ENCODE measurements at regions not wholly inside any gene's neighbourhood (a gene's known extent, or its start where the extent isn't known, plus 50 kb on each side); places are given as distances from the start of the nearest gene placed in this dataset.

- TF ChIP-seq POLR2A (IDR thresholded peaks at IDR 0.05) (no peak), CTCF (IDR thresholded peaks at IDR 0.05) (no peak)
- no peaks in the 10 kb centered on the region for H3K27me3 ChIP-seq
- 42 to 45% methylated on average over 4 of the region's 4 CpGs for WGBS, 2 donors
- no peaks in the 10 kb centered on the region for H3K4me1 ChIP-seq
- H3K27ac ChIP-seq, result no peak overlapping the region
- no peak overlapping the region for H3K4me3 ChIP-seq
- DNase-seq, result no peak
- no peaks in the 10 kb centered on the region for H3K9me3 ChIP-seq
- intact Hi-C loops (cut with DNase I; ENCODE audit: low total_unique reads), result no loop called here
- no peaks in the 10 kb centered on the region for H3K36me3 ChIP-seq (ENCODE audit: low read depth, missing control alignments)
These were observed 447.9 kb upstream of the PFKP start for GRCh38 chr10:2619472-2619871.

- TF ChIP-seq CTCF (IDR thresholded peaks at IDR 0.05) (no peak), POLR2A (IDR thresholded peaks at IDR 0.05) (no peak)
- Histone ChIP-seq H3K27me3 (no peaks in the 10 kb centered on the region), H3K36me3 (ENCODE audit: low read depth, missing control alignments) (no peaks in the 10 kb centered on the region), H3K9me3 (no peaks in the 10 kb centered on the region), H3K4me1 (no peaks in the 10 kb centered on the region), H3K4me3 (no peak overlapping the region), H3K27ac (no peak overlapping the region)
- WGBS, 2 donors, result 74 to 78% methylated on average over 5 of the region's 5 CpGs
- intact Hi-C loops (cut with DNase I; ENCODE audit: low total_unique reads), result no loop called here
- DNase-seq, result no peak
These were observed 448.7 kb upstream of the PFKP start for GRCh38 chr10:2618690-2619089.

GRCh38 chr10:2616215-2616614 is 451.1 kb upstream of the PFKP start:
- Histone ChIP-seq H3K4me3 (no peak overlapping the region), H3K36me3 (ENCODE audit: low read depth, missing control alignments) (no peaks in the 10 kb centered on the region), H3K27me3 (no peaks in the 10 kb centered on the region), H3K9me3 (no peaks in the 10 kb centered on the region), H3K4me1 (no peaks in the 10 kb centered on the region), H3K27ac (no peak overlapping the region)
- DNase-seq, result no peak
- 78 to 82% methylated on average over 3 of the region's 3 CpGs for WGBS, 2 donors
- TF ChIP-seq CTCF (IDR thresholded peaks at IDR 0.05) (no peak), POLR2A (IDR thresholded peaks at IDR 0.05) (no peak)
- intact Hi-C loops (cut with DNase I; ENCODE audit: low total_unique reads), result no loop called here

- Histone ChIP-seq H3K9me3 (no peaks in the 10 kb centered on the region), H3K4me1 (no peaks in the 10 kb centered on the region), H3K36me3 (ENCODE audit: low read depth, missing control alignments) (no peaks in the 10 kb centered on the region), H3K4me3 (no peak overlapping the region), H3K27ac (no peak overlapping the region), H3K27me3 (no peaks in the 10 kb centered on the region)
- 68 to 69% methylated on average over 4 of the region's 4 CpGs for WGBS, 2 donors
- DNase-seq, result no peak
- TF ChIP-seq CTCF (IDR thresholded peaks at IDR 0.05) (no peak), POLR2A (IDR thresholded peaks at IDR 0.05) (no peak)
- intact Hi-C loops (cut with DNase I; ENCODE audit: low total_unique reads), result no loop called here
These were observed 455.7 kb upstream of the PFKP start for GRCh38 chr10:2611603-2612002.

- Histone ChIP-seq H3K9me3 (no peaks in the 10 kb centered on the region), H3K27ac (no peak overlapping the region), H3K4me3 (no peak overlapping the region), H3K27me3 (no peaks in the 10 kb centered on the region), H3K36me3 (ENCODE audit: low read depth, missing control alignments) (no peaks in the 10 kb centered on the region), H3K4me1 (no peaks in the 10 kb centered on the region)
- no peak for DNase-seq
- intact Hi-C loops (cut with DNase I; ENCODE audit: low total_unique reads), result no loop called here
- WGBS, 2 donors, result 38 to 42% methylated on average over 5 of the region's 5 CpGs
- TF ChIP-seq POLR2A (IDR thresholded peaks at IDR 0.05), result no peak
- no peak for TF ChIP-seq CTCF (IDR thresholded peaks at IDR 0.05)
These were observed 456.4 kb upstream of the PFKP start for GRCh38 chr10:2610946-2611345.
